NB4 (cell line): ENCODE measurements at regions not wholly inside any gene's neighbourhood (a gene's known extent, or its start where the extent isn't known, plus 50 kb on each side); places are given as distances from the start of the nearest gene placed in this dataset.
A peak's percentile ranks its signal among the peaks of the same experiment; 100 is the strongest.

Source experiments
- DNase-seq: peaks from one replicate; pipeline ENCODE4 v3.0.0; 2010; ENCODE audit warnings: low read depth
- H3K4me3 ChIP-seq: one replicate; pipeline ENCODE4 v1.5.1; 2011; ENCODE audit warnings: mild to moderate bottlenecking, low read depth, low read length, moderate library complexity
- MAX ChIP-seq: IDR thresholded peaks from 2 replicates; pipeline ENCODE4 v1.6.1; 2011; ENCODE audit warnings: low read depth, low read length
- MYC ChIP-seq: IDR thresholded peaks from 2 replicates; pipeline ENCODE4 v1.6.1; 2011; ENCODE audit warnings: low read depth, low read length
- POLR2A ChIP-seq: IDR thresholded peaks from 2 replicates; pipeline ENCODE4 v1.6.1; 2011; ENCODE audit warnings: mild to moderate bottlenecking; ENCODE audit not compliant: insufficient read length; ENCODE audit errors: extremely low read depth
- TF ChIP-seq, protein P1 (sequence below): IDR thresholded peaks from one replicate; pipeline ENCODE4 v1.5.1; 2012; ENCODE audit warnings: low read depth, low read length

DNA sequence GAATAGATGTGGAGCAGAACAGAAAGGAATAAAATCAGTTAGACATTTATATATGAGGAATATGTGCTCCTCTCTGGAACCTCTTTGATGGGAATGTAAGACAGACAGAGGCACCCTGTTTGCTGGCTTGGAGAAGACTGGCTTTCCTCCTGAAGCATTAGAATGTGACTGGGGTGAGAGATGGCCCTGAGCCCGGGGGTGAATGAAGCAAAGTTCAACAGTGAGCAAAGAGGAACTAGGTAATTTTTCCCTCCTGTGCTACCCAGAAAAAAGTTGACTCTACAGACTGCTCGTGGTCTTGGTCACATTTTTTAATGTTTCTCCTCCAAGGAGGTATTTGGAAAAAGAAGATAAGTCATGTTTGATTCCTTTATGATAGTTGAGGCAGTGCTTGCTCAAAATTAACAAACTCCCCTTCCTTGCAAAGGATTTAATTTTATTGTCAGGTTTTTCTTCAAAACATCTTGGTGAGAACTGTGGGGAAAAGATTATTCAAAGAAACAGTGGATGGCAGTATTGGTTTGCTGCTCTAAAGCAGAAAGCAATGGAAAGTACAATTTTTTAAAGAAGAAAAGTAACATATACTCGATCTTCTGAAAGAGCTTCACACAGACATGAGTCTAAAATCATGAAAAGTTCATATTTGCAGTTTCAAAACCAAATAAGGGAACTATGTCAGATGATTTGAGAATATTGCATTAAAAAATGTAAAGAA, 370.4 kb upstream of the CDIN1 start:
- TF ChIP-seq MAX (no peak), MYC (no peak), POLR2A (no peak)
- TF ChIP-seq, protein P1, sequence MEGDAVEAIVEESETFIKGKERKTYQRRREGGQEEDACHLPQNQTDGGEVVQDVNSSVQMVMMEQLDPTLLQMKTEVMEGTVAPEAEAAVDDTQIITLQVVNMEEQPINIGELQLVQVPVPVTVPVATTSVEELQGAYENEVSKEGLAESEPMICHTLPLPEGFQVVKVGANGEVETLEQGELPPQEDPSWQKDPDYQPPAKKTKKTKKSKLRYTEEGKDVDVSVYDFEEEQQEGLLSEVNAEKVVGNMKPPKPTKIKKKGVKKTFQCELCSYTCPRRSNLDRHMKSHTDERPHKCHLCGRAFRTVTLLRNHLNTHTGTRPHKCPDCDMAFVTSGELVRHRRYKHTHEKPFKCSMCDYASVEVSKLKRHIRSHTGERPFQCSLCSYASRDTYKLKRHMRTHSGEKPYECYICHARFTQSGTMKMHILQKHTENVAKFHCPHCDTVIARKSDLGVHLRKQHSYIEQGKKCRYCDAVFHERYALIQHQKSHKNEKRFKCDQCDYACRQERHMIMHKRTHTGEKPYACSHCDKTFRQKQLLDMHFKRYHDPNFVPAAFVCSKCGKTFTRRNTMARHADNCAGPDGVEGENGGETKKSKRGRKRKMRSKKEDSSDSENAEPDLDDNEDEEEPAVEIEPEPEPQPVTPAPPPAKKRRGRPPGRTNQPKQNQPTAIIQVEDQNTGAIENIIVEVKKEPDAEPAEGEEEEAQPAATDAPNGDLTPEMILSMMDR: no peak

DNA sequence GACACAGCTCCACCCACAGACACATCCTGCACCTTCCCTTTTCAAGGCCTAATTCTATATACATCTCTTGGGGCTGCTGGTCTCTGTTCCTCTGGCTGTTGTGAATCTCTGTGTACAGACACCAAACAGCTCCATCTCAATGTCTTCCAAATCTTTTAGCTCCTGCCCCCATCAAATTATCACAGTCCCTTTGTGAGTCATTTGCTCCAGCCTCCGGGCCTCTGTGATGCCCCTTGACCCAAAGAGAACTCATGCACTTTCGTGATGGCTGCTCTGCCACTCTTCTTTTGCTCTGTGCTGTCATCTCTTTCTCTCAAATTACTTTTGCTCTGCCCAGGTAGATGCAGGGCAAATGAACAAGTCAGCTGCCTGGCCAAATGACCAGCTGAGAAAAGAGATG, 369.0 kb upstream of the CDIN1 start:
- TF ChIP-seq MAX (no peak), MYC (no peak), POLR2A (no peak)
- TF ChIP-seq, protein P1: no peak
- H3K4me3 ChIP-seq: no peak overlapping the region
- DNase-seq: no peak

More for the DNA sequence above, 370.4 kb upstream of the CDIN1 start:
- DNase-seq: no peak
- H3K4me3 ChIP-seq: no peak overlapping the region

DNA sequence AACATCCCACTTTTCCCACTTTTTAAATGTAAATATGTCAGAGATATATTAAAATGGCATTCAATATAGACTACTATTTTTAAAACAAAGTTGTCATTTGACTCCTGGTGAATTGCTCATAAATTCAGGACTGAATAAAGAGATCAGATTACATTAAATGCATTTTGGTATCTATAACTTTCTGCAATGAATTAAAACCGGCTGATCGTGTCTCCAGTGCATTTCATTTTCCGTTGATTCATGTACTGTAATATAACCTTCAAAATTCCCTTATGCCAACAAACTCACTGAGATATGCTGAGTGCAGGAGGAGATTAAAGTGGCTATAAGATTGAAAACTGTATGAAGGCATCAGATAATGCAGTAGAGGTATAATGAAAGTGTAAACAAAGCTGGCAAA, 361.1 kb upstream of the CDIN1 start:
- TF ChIP-seq POLR2A (no peak), MAX (no peak), MYC (no peak)
- TF ChIP-seq, protein P1: no peak
- no peak for DNase-seq
- H3K4me3 ChIP-seq: no peak overlapping the region

- TF ChIP-seq MAX: no peak
- TF ChIP-seq MYC: no peak
- TF ChIP-seq POLR2A: no peak
- TF ChIP-seq, protein P1: no peak
- no peak overlapping the region for H3K4me3 ChIP-seq
- DNase-seq: no peak
These were observed 360.4 kb upstream of the CDIN1 start for GRCh38 chr15:36218991-36219390.

DNA sequence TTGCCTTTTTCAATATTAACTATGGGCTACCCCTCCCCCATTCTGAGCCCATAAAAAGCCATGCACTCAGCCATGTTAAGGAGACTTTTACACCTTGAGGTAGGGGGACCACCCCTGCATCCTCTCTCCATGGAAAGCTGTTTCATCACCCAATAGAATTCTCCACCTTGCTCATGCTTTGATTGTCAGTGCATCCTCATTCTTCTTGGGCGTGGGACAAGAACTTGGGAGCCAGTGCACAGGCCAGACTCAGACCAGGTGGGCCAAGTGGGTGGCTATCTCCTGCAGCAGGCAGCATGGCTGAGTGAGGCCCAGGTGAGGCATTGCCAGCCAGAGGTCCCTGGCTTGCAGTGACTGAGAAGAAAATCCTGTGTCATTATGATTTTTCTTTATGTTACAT, 357.4 kb upstream of the CDIN1 start:
- H3K4me3 ChIP-seq: no peak overlapping the region
- TF ChIP-seq, protein P1: no peak
- TF ChIP-seq MAX: no peak
- no peak for TF ChIP-seq POLR2A
- TF ChIP-seq MYC: no peak
- peak; percentile 1 for DNase-seq

- no peak for DNase-seq
- H3K4me3 ChIP-seq: no peak overlapping the region
- TF ChIP-seq POLR2A (no peak), MYC (no peak), MAX (no peak)
- TF ChIP-seq, protein P1: no peak
These were observed 348.6 kb upstream of the CDIN1 start for GRCh38 chr15:36230776-36231175.
